ENCODE measurements at regions not wholly inside any gene's neighbourhood (a gene's known extent, or its start where the extent isn't known, plus 50 kb on each side); places are given as distances from the start of the nearest gene placed in this dataset.

DNA sequence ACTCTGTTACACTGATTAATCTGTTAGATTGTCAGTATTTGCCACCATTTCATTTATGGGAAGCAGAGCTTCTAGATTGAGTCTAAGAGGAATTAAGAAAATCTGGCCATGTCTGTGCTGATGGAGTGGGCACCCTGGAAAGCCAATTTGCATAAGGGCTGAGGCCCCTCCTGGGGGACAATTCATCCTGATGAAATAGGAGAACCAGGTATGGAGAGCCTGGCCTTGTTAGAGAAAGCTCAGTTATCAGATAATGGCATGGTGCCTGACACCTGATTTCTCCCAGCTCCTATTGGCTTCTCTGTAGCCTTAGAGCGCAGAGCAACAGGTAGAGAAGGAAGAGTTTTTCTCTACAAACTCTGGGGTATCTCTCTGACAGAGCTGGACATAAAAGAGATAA, 114.2 kb downstream of the EBLN2 start:
- TF ChIP-seq POLR2A (IDR thresholded peaks at IDR 0.05), result no peak
- TF ChIP-seq, protein P1, sequence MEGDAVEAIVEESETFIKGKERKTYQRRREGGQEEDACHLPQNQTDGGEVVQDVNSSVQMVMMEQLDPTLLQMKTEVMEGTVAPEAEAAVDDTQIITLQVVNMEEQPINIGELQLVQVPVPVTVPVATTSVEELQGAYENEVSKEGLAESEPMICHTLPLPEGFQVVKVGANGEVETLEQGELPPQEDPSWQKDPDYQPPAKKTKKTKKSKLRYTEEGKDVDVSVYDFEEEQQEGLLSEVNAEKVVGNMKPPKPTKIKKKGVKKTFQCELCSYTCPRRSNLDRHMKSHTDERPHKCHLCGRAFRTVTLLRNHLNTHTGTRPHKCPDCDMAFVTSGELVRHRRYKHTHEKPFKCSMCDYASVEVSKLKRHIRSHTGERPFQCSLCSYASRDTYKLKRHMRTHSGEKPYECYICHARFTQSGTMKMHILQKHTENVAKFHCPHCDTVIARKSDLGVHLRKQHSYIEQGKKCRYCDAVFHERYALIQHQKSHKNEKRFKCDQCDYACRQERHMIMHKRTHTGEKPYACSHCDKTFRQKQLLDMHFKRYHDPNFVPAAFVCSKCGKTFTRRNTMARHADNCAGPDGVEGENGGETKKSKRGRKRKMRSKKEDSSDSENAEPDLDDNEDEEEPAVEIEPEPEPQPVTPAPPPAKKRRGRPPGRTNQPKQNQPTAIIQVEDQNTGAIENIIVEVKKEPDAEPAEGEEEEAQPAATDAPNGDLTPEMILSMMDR (IDR thresholded peaks at IDR 0.05), result no peak

Measured in right lobe of liver (tissue), 4 donors.